HPDE6-E6E7 (cell line): ENCODE measurements at regions not wholly inside any gene's neighbourhood (a gene's known extent, or its start where the extent isn't known, plus 50 kb on each side); places are given as distances from the start of the nearest gene placed in this dataset.

Experiments
- DNase-seq: peaks from one replicate; pipeline ENCODE4 v3.0.0; 2011; ENCODE audit warnings: missing footprints; ENCODE audit errors: extremely low spot score

DNA sequence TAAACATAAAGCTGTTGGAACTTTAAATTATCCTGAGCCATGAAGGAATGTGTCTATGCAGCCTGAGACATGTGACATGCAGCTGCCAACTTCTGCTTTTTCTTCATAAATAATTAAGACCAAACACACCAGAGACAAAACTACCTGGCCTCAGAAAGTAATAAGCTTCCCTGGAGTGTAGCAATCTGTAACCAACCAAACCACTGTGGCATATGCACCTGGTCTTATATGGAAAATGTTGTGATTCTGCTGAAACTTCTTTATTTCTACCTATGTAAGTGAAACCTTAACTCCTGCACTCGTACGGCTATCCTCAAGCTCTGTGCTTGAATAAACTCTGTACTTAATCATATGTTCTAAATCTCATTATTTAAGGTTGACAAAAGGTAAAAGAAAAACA, 515.0 kb downstream of the TMEM182 start:
- no peak for DNase-seq

DNA sequence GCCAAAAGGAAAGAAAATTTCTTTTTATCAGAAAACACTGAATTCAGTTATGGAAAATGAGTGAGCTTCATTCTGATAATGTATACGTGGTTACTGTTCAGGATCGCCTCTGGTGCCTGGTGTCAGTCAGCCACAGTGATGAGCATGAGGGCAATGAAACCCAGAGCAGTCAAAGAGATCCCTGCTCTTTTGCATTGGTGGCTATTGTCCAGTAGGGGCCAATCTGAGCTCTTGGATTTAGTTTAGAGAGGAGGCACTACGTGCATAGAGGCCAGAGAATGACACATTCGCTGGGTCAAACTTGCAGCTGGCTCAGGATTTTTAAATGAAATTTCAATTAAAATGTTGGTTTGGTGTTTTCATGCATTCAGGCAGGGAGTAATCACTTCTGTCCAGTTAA, 522.9 kb downstream of the TMEM182 start:
- DNase-seq: no peak

DNA sequence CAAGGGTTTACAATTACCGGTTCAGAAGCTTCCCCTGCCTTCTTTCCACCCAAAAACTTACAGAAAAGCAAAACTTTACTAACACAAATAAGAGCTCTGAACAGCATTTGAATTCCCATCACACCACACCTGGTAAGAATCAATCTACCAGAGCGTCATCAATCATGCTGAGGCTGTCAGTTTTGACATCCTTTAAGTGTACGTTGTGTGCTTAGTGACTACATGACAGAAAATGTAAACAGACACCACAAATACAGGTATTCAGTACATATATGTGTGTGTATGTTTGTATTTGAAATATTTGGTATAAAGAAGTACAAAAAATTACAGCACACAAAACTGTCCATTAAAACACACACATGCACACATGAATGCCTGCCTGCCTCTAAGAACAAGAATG, 523.5 kb downstream of the TMEM182 start:
- DNase-seq: no peak

DNA sequence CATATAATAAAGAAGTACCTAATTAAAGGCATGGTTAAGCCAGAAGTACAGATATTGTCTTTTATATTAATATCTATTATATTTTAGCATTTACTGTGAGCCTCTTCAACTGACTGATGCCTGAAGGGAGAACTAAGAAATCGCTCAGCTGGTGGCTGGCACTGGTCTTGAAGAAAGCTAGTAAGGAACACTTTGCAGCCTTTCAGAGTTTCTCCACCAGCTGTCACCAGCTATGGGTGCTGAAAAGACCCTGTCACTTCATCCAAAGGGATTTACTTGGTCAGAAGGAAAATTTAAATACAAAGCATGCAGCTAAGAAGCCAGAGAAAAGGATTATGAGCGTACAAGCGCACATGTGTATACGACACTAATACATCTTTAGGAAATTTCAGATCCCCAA, 525.9 kb downstream of the TMEM182 start:
- DNase-seq: no peak

DNA sequence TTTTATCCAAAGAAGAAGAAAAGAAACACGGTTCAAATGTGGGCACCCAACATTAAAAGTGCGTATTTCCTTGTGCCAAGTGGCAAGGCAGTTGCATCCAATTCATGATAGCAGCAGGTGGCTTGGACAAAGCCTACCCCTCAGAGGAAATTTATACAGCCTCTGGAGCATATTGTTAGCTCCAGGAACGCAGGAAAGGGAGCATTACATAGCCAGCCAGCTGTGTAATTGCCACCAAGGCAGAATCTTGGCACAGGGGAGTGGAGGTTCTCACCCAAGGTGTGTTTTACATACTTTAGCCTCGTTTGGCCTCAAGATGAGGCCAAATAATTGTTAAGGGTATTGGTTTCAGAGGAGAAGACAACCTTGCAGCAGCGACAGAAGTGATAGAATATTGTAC, 526.9 kb downstream of the TMEM182 start:
- no peak for DNase-seq

DNA sequence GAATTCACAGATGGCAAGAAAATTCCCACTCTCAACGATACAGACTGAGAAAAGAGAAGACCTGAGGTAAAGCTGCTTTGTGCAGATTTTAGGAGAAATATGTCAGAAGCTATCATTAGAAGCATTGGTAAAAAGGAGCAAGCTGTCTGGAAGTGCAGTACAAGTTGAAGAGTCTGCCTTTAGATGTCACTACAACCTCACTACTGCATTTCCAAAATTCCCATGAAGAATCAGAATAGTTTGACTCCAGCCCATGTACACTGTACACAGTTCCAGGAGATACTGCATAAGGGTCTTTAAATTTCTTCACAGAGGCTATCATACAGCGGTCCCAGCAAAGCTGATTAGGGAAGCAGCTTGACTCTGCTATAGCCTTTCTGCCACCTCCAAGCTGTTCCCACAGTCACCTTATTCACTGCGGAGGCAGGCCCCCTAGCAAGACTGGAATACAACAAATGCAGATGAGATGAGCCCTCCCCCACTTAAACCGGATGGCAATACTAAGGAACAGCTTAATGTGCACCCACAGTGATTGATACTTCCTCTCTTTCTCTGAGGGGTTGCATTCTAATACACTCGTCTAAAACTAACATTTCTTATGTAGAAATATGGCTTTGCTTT, 527.4 kb downstream of the TMEM182 start:
- DNase-seq: no peak

DNA sequence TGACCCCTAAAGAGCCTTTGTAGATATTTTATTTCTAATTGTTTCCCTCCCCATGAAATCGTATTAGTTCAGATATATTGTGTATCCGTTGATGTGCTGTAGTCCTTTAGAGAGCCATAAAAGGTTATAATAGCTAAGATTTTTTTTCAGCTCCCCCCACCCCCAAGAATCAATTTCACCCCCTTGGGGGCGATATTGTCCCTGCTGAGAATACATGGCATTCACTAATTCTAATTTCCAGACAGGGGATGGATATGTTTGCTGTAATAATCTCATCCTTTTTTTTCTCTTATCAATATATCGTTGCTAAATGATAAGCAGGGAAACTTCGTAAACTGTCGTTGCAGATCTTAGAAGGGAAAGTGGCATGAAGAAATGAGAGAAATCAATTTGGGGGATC, 530.7 kb downstream of the TMEM182 start:
- DNase-seq: no peak

DNA sequence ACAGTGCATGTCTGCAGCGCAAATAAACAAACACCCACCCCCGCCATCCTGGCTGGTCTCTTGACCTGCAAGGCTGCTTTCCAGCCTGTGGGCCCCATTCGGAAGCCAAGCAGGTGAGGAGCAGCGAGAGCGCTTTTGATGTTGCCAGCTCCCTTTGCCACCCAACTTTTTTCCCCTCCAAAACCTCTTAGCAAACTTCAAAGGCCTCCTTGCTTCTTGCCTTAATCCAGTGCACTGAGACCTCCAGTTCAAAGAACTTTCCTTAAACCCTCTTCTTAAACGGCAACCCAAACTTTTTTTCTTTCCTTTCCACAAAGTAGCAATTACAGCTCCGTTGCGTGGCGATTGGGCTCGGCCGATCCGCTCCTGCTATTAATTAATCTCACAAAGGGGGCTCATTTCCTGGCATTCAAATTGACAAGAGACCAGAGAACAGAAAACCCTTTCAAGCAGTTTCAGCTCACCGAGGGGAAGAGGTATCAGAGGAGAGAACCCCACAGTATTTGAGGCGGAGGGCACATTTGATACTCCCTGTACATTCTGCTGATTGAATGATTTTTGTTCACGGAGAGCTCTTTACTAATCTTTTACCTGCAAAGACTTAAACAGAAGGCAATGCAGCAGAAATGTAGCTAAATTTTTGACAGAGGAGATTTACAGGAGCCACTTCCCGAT, 531.4 kb downstream of the TMEM182 start:
- DNase-seq: no peak

DNA sequence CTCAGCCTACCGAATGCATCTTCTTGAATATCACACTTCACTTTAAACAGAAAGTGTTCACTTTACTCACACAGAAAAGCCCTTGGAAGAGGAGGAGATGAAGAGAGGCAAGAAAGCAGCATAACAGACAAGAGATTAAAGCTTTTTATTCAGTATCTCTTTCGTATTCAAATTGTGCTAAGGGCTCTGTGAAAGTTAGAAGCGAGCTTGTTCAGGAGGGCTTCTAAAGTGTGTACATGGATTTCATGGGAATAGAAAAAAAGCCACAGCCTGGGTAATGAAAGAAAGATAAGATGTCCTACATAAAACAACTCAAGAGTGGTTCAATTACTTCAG, 531.9 kb downstream of the TMEM182 start:
- DNase-seq: no peak

DNA sequence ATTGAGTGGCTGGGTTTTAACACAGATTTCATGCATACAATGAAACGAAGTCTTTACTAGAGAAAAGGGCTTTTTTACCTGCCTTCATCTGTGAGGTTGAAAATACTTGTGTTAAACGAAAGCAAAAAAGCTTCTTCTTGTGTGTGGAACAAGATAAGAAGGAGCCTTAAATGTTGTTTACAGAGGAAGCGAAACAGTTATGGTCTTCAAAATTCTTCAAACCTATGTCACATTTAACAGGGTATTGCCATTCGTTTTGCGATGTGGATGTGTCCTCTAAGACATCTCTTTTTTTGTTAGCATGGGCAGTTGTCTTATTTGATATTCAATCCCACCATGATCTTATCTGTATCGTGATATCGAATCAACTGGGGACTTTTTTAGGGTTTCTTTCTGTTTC, 532.6 kb downstream of the TMEM182 start:
- DNase-seq: no peak

DNA sequence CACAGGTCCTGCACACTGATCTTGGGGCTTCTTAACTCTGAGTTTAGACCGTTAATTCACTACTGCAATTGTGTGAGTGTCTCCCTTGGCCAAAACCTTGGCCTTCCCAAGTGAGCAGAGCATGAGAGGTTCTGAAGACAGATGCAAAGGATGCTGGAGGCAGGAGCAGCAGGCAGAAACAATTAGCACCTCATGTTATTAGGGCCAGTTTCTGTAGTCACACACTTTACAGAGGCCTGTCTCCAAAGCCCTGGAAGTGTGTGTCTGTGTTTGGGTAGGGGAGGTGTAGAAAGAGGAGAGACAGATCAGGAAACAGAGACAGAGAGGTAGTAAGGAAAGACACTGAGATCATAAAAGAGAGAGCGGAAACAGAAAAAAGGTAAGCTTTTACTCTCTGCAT, 533.8 kb downstream of the TMEM182 start:
- no peak for DNase-seq

DNA sequence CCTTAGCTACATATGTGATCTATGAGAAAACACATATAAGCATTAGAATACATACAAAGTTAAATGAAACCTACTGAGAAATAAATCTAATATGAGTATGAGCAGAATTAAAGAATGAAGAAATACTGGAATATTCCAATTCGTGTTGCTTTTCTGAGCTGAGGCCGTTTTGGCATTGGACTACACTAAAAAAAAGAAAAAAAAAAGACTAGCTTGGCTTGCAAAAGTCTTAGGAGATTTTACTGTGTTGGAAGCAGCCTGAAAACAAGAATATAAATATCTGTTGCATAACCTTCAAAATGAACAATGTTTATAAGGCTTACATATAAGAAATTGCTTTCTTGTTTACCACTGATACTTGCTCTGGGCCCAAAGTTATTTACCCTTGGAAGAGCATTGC, 562.8 kb downstream of the TMEM182 start:
- DNase-seq: no peak

DNA sequence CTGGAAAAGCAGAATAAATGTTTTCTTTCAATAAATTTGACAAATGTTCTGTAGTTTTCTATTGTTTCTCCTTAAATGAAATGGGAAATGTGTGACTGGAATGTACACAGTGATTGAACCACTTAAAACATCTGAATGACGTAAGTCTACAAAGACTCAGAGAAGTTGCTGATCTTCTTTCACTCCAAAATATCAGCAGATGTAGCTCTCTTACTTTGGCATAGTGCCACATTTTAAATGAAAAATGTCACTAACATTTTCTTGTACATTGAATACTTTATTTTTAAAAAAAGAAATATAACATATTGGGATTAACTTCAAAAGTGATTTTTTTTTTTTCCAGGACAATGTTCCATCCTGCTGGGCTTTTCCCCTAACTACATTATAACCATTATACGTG, 565.6 kb downstream of the TMEM182 start:
- DNase-seq: no peak

DNA sequence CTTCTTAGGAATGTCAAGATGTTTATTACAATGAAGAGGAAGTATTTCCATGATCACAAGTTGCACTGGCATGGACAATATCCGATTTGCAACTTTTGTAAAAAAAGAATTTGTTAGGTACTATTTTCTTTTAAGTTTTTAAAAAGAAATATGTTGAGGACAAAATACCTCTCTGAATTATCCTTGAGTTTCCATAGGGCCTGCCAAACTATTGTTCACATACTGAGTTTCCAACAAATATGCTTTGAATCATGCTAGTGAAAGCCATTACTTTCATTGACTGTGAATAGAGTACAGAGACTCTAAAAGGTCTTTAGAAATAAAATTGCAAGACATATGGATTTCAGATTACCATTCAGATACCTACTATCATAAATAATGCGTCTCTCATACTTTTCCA, 566.1 kb downstream of the TMEM182 start:
- no peak for DNase-seq

DNA sequence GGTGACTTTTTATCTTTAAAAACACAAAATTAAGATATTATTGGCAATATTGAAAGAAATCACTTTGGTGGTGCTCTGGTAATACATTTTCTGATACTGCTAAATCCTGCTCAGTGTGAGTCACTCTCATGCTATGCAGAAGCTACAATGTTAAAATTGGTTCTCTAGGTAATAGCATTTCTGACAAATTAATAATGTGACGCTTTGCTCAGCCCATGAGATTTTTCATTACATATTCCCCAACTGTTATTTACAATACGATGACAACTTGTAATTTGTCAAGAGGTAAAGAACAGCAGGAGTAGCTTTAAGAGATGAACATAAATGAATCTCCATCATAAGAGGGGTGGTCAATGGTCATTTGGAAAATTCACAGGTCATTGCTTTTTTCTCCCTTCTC, 573.6 kb downstream of the TMEM182 start:
- no peak for DNase-seq

DNA sequence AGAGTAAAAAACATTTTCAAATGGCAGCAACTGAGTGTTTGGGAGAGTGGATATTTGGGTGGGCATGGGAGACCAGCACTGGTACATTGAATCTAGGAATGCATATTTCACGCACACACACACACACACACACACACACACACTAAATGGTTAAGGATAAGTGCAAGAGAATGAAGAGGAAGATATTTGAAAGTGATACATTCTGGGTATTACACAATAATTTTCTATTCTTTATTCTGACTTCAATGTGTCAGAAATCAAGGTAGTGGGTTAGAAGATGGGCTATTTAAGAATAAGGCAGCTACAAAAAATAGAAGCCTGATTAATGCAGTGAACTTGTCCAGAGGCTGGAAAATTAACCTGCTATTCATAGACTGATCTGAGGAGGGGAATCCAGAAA, 577.0 kb downstream of the TMEM182 start:
- DNase-seq: no peak

DNA sequence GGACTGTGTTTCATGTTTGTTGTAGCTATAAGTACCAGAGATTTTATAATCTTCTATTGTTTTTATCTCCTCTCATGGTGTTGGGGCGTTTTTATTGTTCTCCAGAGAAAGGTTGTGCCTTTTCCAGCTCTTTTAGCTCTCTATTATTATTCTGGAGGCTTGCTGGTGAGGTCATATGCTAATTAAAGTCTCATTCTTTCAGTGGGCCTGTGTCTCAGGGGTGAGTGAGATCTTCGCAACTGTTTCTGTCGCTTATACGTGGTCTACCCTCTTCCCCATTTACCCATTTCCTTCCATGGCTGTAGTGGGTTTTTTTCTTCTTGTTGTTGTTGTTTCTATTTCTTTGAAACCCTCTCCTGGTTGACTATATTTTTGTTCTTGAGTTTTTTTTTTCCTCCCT, 584.9 kb downstream of the TMEM182 start:
- no peak for DNase-seq

DNA sequence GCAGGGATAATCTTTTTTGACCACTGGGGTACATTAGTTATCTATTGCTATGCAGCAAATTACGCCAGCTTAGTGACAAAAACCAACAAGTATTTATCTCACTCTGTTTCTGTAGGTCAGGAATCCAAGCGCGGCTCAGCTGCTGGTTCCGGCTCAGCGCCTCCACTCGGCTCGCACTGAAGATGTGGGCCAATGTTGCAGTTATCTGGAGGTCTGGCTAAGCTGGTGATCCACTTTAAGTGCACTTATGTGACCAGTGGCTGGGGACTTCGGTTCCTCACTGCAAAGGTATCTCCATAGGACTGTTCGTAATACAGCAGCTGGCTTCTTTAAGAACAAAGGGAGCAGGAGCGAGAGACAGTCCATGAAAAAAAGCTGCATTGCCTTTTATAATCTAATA, 591.9 kb downstream of the TMEM182 start:
- no peak for DNase-seq

DNA sequence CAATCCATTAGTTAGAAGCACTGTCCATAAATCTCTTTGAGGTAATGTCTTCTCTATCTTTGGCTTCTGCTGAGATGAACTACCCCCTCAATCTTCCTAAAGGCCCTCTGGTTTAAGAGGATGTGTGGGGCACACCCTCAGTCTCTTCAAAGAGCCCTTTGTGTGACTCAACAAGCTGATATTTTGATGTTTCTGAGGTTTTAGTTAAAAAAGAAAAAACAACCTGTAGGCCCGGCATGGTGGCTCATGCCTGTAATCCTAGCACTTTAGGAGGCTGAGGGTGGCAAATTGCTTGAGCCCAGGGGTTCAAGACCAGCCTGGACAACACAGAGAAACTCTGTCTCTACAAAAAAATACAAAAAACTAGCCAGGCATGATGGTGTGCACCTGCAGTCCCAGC, 593.5 kb downstream of the TMEM182 start:
- DNase-seq: no peak

DNA sequence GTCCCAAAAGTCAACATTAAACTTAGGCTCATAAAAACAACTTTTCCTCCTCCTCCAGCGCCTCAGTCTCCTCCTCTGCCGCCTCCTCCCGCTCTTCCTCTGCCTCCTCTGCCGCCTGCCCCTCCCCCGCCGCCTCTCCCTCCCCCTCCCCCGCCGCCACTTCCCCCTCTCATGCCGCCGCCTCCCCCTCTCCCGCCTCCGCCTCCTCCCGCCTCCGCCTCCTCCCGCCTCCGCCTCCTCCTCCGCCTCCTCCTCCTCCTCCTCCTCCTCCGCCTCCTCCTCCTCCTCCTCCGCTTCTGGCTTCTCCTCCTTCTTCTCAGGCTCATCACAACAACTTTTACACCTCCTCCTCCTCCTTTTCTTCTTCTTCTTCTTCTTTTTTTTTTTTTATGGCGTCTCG, 599.9 kb downstream of the TMEM182 start:
- DNase-seq: no peak

DNA sequence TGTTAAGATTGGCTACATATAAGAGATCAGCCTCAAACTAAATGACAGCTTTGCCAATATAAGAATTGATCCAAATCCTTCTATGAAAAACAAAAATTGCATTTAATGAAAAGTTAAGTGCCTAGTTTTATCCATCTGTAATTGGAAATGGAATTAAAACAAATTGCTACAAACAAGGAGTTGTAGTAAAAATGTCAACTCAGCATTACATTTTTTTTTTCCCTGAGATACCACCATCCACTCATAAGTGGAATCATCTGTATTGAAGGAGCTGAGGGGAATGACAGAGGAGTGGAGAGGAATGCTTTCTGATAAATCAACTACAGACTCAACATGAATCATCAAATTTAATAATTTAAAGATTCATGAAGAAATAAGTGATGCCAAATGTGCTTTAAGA, 601.8 kb downstream of the TMEM182 start:
- no peak for DNase-seq

DNA sequence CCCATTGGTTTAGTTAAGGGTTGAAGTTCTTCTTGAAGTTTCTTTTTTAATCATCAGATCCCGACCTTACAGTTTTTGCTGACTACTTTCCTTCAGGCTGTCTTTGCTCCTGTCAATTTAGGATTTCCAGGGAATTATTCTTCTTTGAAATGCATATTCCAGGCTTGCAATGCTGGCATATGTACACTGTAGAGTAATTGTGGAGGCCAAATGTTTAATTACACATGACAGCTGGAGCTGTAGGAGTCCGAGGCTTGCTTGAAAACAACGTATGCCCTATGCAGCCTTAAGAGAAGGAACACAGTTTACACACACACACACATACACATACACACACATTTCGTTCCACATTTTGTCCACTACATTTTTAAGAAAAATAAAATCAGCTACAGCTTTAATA, 602.3 kb downstream of the TMEM182 start:
- no peak for DNase-seq

DNA sequence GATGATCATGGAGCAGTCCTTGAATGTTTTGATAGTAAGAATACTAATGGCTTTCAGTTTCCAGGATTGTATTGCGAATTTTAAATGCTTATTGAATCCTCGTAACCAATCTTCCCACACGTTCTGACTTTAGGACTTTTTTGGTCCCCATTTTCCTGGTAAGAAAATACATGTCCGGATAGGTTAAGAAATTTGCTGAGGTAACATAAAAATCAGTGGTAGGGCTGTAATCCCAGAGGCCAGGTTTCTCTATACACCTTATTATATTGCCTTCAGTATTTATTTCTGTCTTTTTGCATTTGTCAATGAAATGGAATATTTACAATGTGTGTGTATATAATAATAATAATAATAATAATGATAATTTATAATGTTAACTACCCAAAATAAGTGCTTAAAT, 603.2 kb downstream of the TMEM182 start:
- no peak for DNase-seq

DNA sequence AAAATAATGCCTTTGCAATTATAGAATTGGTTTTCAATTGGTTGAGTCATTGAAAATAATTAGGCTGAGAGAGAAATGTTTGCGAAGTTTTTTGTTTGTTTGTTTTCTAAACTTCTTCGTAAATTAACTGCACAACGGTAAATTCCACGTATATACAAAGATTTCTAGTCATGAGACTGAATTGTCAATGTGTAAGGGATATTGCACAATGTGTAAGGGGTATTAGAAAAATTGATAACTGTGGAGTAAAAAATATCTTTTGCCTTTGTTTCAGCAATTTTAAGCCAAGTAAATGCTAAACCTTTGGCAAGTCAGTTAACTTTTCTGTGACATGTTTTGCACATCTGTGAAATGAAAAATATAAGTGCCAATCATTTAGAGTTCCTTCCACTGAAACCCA, 606.0 kb downstream of the TMEM182 start:
- no peak for DNase-seq
